ENCODE measurements at regions not wholly inside any gene's neighbourhood (a gene's known extent, or its start where the extent isn't known, plus 50 kb on each side); places are given as distances from the start of the nearest gene placed in this dataset.

- Histone ChIP-seq H3K4me3 (ENCODE audit: low read length) (no peak overlapping the region), H3K27ac (ENCODE audit: low read length) (no peak overlapping the region), H3K27me3 (ENCODE audit: control insufficient read depth, insufficient read depth, low read length) (no peaks in the 10 kb centered on the region), H3K4me1 (ENCODE audit: control insufficient read depth, insufficient read depth, low read length) (no peaks in the 10 kb centered on the region), H3K36me3 (ENCODE audit: control insufficient read depth, insufficient read depth, low read length) (no peaks in the 10 kb centered on the region), H3K9me3 (ENCODE audit: control insufficient read depth, low read depth, low read length) (no peaks in the 10 kb centered on the region)
- no peak for DNase-seq
- 60% methylated on average over 2 of the region's 7 CpGs for WGBS (ENCODE audit: insufficient coverage, low lambda C conversion rate)
Measured at GRCh38 chr16:63188086-63188771, 1152.0 kb upstream of the CDH8 start.

GRCh38 chr16:63187638-63188037 is 1151.4 kb upstream of the CDH8 start:
- no peak overlapping the region for H3K27ac ChIP-seq (ENCODE audit: low read length)
- H3K4me1 ChIP-seq (ENCODE audit: control insufficient read depth, insufficient read depth, low read length) = no peaks in the 10 kb centered on the region
- WGBS (ENCODE audit: insufficient coverage, low lambda C conversion rate) = 14% methylated on average over 1 of the region's 3 CpGs
- no peaks in the 10 kb centered on the region for H3K27me3 ChIP-seq (ENCODE audit: control insufficient read depth, insufficient read depth, low read length)
- no peaks in the 10 kb centered on the region for H3K9me3 ChIP-seq (ENCODE audit: control insufficient read depth, low read depth, low read length)
- H3K36me3 ChIP-seq (ENCODE audit: control insufficient read depth, insufficient read depth, low read length) = no peaks in the 10 kb centered on the region
- no peak overlapping the region for H3K4me3 ChIP-seq (ENCODE audit: low read length)
- no peak for DNase-seq

GRCh38 chr16:63185235-63185780 is 1149.1 kb upstream of the CDH8 start:
- 50% methylated on average over 1 of the region's 4 CpGs for WGBS (ENCODE audit: insufficient coverage, low lambda C conversion rate)
- H3K4me1 ChIP-seq (ENCODE audit: control insufficient read depth, insufficient read depth, low read length) = no peaks in the 10 kb centered on the region

GRCh38 chr16:63183743-63184142 is 1147.5 kb upstream of the CDH8 start:
- Histone ChIP-seq H3K4me1 (ENCODE audit: control insufficient read depth, insufficient read depth, low read length) (no peaks in the 10 kb centered on the region), H3K9me3 (ENCODE audit: control insufficient read depth, low read depth, low read length) (peaks cover 3% of the 10 kb centered on the region), H3K27ac (ENCODE audit: low read length) (no peak overlapping the region), H3K36me3 (ENCODE audit: control insufficient read depth, insufficient read depth, low read length) (no peaks in the 10 kb centered on the region), H3K4me3 (ENCODE audit: low read length) (no peak overlapping the region), H3K27me3 (ENCODE audit: control insufficient read depth, insufficient read depth, low read length) (no peaks in the 10 kb centered on the region)
- WGBS (ENCODE audit: insufficient coverage, low lambda C conversion rate) = no CpG with 5 or more reads among the region's 2 CpGs
- no peak for DNase-seq

More at GRCh38 chr16:63185235-63185780, 1149.1 kb upstream of the CDH8 start:
- Histone ChIP-seq H3K27ac (ENCODE audit: low read length) (no peak overlapping the region), H3K4me3 (ENCODE audit: low read length) (no peak overlapping the region), H3K36me3 (ENCODE audit: control insufficient read depth, insufficient read depth, low read length) (no peaks in the 10 kb centered on the region), H3K9me3 (ENCODE audit: control insufficient read depth, low read depth, low read length) (no peaks in the 10 kb centered on the region), H3K27me3 (ENCODE audit: control insufficient read depth, insufficient read depth, low read length) (no peaks in the 10 kb centered on the region)
- no peak for DNase-seq

- no peaks in the 10 kb centered on the region for H3K36me3 ChIP-seq (ENCODE audit: control insufficient read depth, insufficient read depth, low read length)
- H3K9me3 ChIP-seq (ENCODE audit: control insufficient read depth, low read depth, low read length) = peaks cover 3% of the 10 kb centered on the region
- no peaks in the 10 kb centered on the region for H3K4me1 ChIP-seq (ENCODE audit: control insufficient read depth, insufficient read depth, low read length)
- H3K4me3 ChIP-seq (ENCODE audit: low read length) = no peak overlapping the region
- no peak overlapping the region for H3K27ac ChIP-seq (ENCODE audit: low read length)
- no peak for DNase-seq
- H3K27me3 ChIP-seq (ENCODE audit: control insufficient read depth, insufficient read depth, low read length) = no peaks in the 10 kb centered on the region
Measured at GRCh38 chr16:63175313-63175712, 1139.1 kb upstream of the CDH8 start.

GRCh38 chr16:63174801-63175200 is 1138.6 kb upstream of the CDH8 start:
- Histone ChIP-seq H3K4me3 (ENCODE audit: low read length) (no peak overlapping the region), H3K27ac (ENCODE audit: low read length) (no peak overlapping the region), H3K36me3 (ENCODE audit: control insufficient read depth, insufficient read depth, low read length) (no peaks in the 10 kb centered on the region), H3K4me1 (ENCODE audit: control insufficient read depth, insufficient read depth, low read length) (no peaks in the 10 kb centered on the region), H3K9me3 (ENCODE audit: control insufficient read depth, low read depth, low read length) (peaks cover 3% of the 10 kb centered on the region), H3K27me3 (ENCODE audit: control insufficient read depth, insufficient read depth, low read length) (no peaks in the 10 kb centered on the region)
- DNase-seq = no peak

- DNase-seq = no peak
- H3K27me3 ChIP-seq (ENCODE audit: control insufficient read depth, insufficient read depth, low read length) = no peaks in the 10 kb centered on the region
- no peaks in the 10 kb centered on the region for H3K36me3 ChIP-seq (ENCODE audit: control insufficient read depth, insufficient read depth, low read length)
- H3K27ac ChIP-seq (ENCODE audit: low read length) = no peak overlapping the region
- no peak overlapping the region for H3K4me3 ChIP-seq (ENCODE audit: low read length)
- no peaks in the 10 kb centered on the region for H3K9me3 ChIP-seq (ENCODE audit: control insufficient read depth, low read depth, low read length)
- no peaks in the 10 kb centered on the region for H3K4me1 ChIP-seq (ENCODE audit: control insufficient read depth, insufficient read depth, low read length)
Measured at GRCh38 chr16:63171545-63171944, 1135.3 kb upstream of the CDH8 start.

GRCh38 chr16:63169100-63169499 is 1132.9 kb upstream of the CDH8 start:
- Histone ChIP-seq H3K27me3 (ENCODE audit: control insufficient read depth, insufficient read depth, low read length) (no peaks in the 10 kb centered on the region), H3K9me3 (ENCODE audit: control insufficient read depth, low read depth, low read length) (no peaks in the 10 kb centered on the region), H3K36me3 (ENCODE audit: control insufficient read depth, insufficient read depth, low read length) (no peaks in the 10 kb centered on the region), H3K4me3 (ENCODE audit: low read length) (no peak overlapping the region), H3K4me1 (ENCODE audit: control insufficient read depth, insufficient read depth, low read length) (no peaks in the 10 kb centered on the region), H3K27ac (ENCODE audit: low read length) (no peak overlapping the region)
- no peak for DNase-seq
- 81% methylated on average over 2 of the region's 2 CpGs for WGBS (ENCODE audit: insufficient coverage, low lambda C conversion rate)

GRCh38 chr16:63157818-63158217 is 1121.6 kb upstream of the CDH8 start:
- no peak overlapping the region for H3K27ac ChIP-seq (ENCODE audit: low read length)
- no peak for DNase-seq
- H3K9me3 ChIP-seq (ENCODE audit: control insufficient read depth, low read depth, low read length) = no peaks in the 10 kb centered on the region
- 80% methylated on average over 1 of the region's 5 CpGs for WGBS (ENCODE audit: insufficient coverage, low lambda C conversion rate)
- H3K36me3 ChIP-seq (ENCODE audit: control insufficient read depth, insufficient read depth, low read length) = no peaks in the 10 kb centered on the region
- no peak overlapping the region for H3K4me3 ChIP-seq (ENCODE audit: low read length)
- H3K4me1 ChIP-seq (ENCODE audit: control insufficient read depth, insufficient read depth, low read length) = no peaks in the 10 kb centered on the region
- no peaks in the 10 kb centered on the region for H3K27me3 ChIP-seq (ENCODE audit: control insufficient read depth, insufficient read depth, low read length)

- Histone ChIP-seq H3K27me3 (ENCODE audit: control insufficient read depth, insufficient read depth, low read length) (no peaks in the 10 kb centered on the region), H3K4me1 (ENCODE audit: control insufficient read depth, insufficient read depth, low read length) (no peaks in the 10 kb centered on the region), H3K27ac (ENCODE audit: low read length) (no peak overlapping the region), H3K4me3 (ENCODE audit: low read length) (no peak overlapping the region), H3K9me3 (ENCODE audit: control insufficient read depth, low read depth, low read length) (no peaks in the 10 kb centered on the region), H3K36me3 (ENCODE audit: control insufficient read depth, insufficient read depth, low read length) (no peaks in the 10 kb centered on the region)
- DNase-seq = no peak
- 20% methylated on average over 1 of the region's 1 CpG for WGBS (ENCODE audit: insufficient coverage, low lambda C conversion rate)
Measured at GRCh38 chr16:63146251-63146650, 1110.0 kb upstream of the CDH8 start.

- WGBS (ENCODE audit: insufficient coverage, low lambda C conversion rate) = no CpG with 5 or more reads among the region's 1 CpG
- no peak for DNase-seq
- H3K4me3 ChIP-seq (ENCODE audit: low read length) = no peak overlapping the region
Measured at GRCh38 chr16:63145411-63145810, 1109.2 kb upstream of the CDH8 start.

More at GRCh38 chr16:63145411-63145810, 1109.2 kb upstream of the CDH8 start:
- Histone ChIP-seq H3K27ac (ENCODE audit: low read length) (no peak overlapping the region), H3K4me1 (ENCODE audit: control insufficient read depth, insufficient read depth, low read length) (no peaks in the 10 kb centered on the region), H3K36me3 (ENCODE audit: control insufficient read depth, insufficient read depth, low read length) (no peaks in the 10 kb centered on the region), H3K27me3 (ENCODE audit: control insufficient read depth, insufficient read depth, low read length) (no peaks in the 10 kb centered on the region), H3K9me3 (ENCODE audit: control insufficient read depth, low read depth, low read length) (no peaks in the 10 kb centered on the region)
